ENCODE measurements at regions not wholly inside any gene's neighbourhood (a gene's known extent, or its start where the extent isn't known, plus 50 kb on each side); places are given as distances from the start of the nearest gene placed in this dataset.

DNA sequence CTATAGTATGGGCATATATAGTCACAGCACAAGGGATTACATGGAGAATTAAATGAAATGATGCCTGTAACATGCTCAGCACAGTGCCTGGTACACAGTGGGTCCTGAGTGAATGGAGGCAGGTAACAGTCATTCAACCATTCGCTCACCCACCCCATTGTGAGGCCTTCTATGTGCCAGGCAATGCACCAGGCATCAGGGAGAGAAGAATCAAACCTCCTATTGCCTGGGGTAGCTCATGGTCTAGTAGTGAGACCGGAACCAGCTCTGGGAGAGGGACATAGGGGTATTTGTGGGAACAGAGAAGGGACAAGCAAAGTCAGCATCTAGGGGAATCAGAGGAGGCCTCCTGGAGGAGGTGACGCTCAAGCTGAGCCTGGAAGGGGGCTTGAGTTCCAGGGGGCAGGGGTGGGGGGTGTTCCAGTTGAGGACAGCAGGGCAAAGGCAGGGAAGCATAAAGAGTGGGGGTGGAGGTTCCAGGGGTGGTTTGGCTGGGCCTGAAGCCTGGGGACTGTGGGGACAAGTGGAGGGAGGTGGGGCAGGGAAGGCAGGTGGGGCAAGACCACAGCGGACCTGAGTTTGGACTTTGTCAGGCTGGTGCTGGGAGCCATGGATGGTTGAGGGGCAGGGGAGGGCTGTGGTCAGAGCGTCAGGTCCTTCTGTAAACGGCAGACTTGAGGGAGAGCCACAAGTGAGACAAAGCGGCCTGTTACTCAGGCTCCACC lies 591.6 kb downstream of the PTPRU start:
- TF ChIP-seq, protein P1, sequence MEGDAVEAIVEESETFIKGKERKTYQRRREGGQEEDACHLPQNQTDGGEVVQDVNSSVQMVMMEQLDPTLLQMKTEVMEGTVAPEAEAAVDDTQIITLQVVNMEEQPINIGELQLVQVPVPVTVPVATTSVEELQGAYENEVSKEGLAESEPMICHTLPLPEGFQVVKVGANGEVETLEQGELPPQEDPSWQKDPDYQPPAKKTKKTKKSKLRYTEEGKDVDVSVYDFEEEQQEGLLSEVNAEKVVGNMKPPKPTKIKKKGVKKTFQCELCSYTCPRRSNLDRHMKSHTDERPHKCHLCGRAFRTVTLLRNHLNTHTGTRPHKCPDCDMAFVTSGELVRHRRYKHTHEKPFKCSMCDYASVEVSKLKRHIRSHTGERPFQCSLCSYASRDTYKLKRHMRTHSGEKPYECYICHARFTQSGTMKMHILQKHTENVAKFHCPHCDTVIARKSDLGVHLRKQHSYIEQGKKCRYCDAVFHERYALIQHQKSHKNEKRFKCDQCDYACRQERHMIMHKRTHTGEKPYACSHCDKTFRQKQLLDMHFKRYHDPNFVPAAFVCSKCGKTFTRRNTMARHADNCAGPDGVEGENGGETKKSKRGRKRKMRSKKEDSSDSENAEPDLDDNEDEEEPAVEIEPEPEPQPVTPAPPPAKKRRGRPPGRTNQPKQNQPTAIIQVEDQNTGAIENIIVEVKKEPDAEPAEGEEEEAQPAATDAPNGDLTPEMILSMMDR (IDR thresholded peaks at IDR 0.05), result no peak
- no peak for TF ChIP-seq POLR2A (IDR thresholded peaks at IDR 0.05)
- TF ChIP-seq EP300 (IDR thresholded peaks at IDR 0.05), result no peak

Data from ovary (tissue), 3 donors.